SK-N-SH treated with all-trans-retinoic acid at 6 μM for 48 hours (cell line): ENCODE measurements at regions not wholly inside any gene's neighbourhood (a gene's known extent, or its start where the extent isn't known, plus 50 kb on each side); places are given as distances from the start of the nearest gene placed in this dataset.

Source experiments
- ATAC-seq: fragments of 200-7000 bp; cut with Tn5 transposase; 3 replicates; pipeline ENCODE4 v1.9.1; 2020; ENCODE audit warnings: mild to moderate bottlenecking, moderate library complexity
- ARNTL ChIP-seq: fragments of 450-650 bp; formaldehyde crosslinking; IDR thresholded peaks from 2 replicates; pipeline ENCODE4 v1.5.0; 2020; ENCODE audit warnings: low read depth, mild to moderate bottlenecking, moderate library complexity, borderline replicate concordance
- BACH2 ChIP-seq: fragments of 250-450 bp; sonication (Bioruptor Pico); IDR thresholded peaks from 2 replicates; pipeline ENCODE4 v1.9.0; 2021; ENCODE audit warnings: mild to moderate bottlenecking, borderline replicate concordance
- CREB5 ChIP-seq: fragments of 250-450 bp; sonication (Bioruptor Pico); IDR thresholded peaks from 2 replicates; pipeline ENCODE4 v1.5.1; 2020; ENCODE audit warnings: low read depth, mild to moderate bottlenecking, moderate library complexity
- CSDC2 ChIP-seq: fragments of 250-450 bp; sonication (Bioruptor Pico); IDR thresholded peaks from 2 replicates; pipeline ENCODE4 v1.5.0; 2020; ENCODE audit warnings: mild to moderate bottlenecking, moderate library complexity
- ESRRG ChIP-seq: fragments of 250-450 bp; sonication (Bioruptor Pico); IDR thresholded peaks from 2 replicates; pipeline ENCODE4 v1.6.1; 2021; ENCODE audit warnings: mild to moderate bottlenecking
- GLIS3 ChIP-seq: fragments of 250-450 bp; sonication (Bioruptor Pico); IDR thresholded peaks from 2 replicates; pipeline ENCODE4 v1.5.0; 2020; ENCODE audit warnings: mild to moderate bottlenecking, moderate library complexity
- ISL1 ChIP-seq: fragments of 250-450 bp; sonication (Bioruptor Pico); IDR thresholded peaks from 2 replicates; pipeline ENCODE4 v2.1.2; 2022; ENCODE audit warnings: mild to moderate bottlenecking, moderate library complexity
- PPARA ChIP-seq: fragments of 250-450 bp; sonication (Bioruptor Pico); IDR thresholded peaks from 2 replicates; pipeline ENCODE4 v1.5.0; 2020; ENCODE audit warnings: mild to moderate bottlenecking, borderline replicate concordance
- RARB ChIP-seq: fragments of 250-450 bp; sonication (Bioruptor Pico); IDR thresholded peaks from 2 replicates; pipeline ENCODE4 v1.8.0; 2021; ENCODE audit warnings: mild to moderate bottlenecking, moderate library complexity
- TCF4 ChIP-seq: fragments of 250-450 bp; sonication (Bioruptor Pico); IDR thresholded peaks from 2 replicates; pipeline ENCODE4 v1.8.0; 2021; ENCODE audit warnings: mild to moderate bottlenecking, moderate library complexity, borderline replicate concordance
- TOX ChIP-seq: fragments of 250-450 bp; sonication (Bioruptor Pico); IDR thresholded peaks from 2 replicates; pipeline ENCODE4 v1.8.0; 2021; ENCODE audit warnings: mild to moderate bottlenecking, moderate library complexity, borderline replicate concordance
- ZC3H10 ChIP-seq: fragments of 250-450 bp; sonication (Bioruptor Pico); IDR thresholded peaks from 2 replicates; pipeline ENCODE4 v1.5.1; 2021; ENCODE audit warnings: mild to moderate bottlenecking, moderate library complexity
- ZFP3 ChIP-seq: fragments of 250-450 bp; sonication (Bioruptor Pico); IDR thresholded peaks from 2 replicates; pipeline ENCODE4 v1.5.0; 2020; ENCODE audit warnings: mild to moderate bottlenecking, moderate library complexity
- ZFP30 ChIP-seq: fragments of 450-650 bp; formaldehyde crosslinking; IDR thresholded peaks from 2 replicates; pipeline ENCODE4 v1.5.0; 2022; ENCODE audit warnings: mild to moderate bottlenecking, moderate library complexity
- ZNF565 ChIP-seq: fragments of 450-650 bp; formaldehyde crosslinking; conservative IDR thresholded peaks from 2 replicates; pipeline ENCODE4 v1.5.0; 2020; ENCODE audit warnings: low read depth, mild to moderate bottlenecking, moderate library complexity
- ZNF8 ChIP-seq: fragments of 450-650 bp; formaldehyde crosslinking; IDR thresholded peaks from 2 replicates; pipeline ENCODE4 v1.5.0; 2020; ENCODE audit warnings: mild to moderate bottlenecking, moderate library complexity
- TF ChIP-seq, protein P1 (sequence below): fragments of 250-450 bp; sonication (Bioruptor Pico); IDR thresholded peaks from 2 replicates; pipeline ENCODE4 v1.5.0; 2020; ENCODE audit warnings: mild to moderate bottlenecking, moderate library complexity
- TF ChIP-seq, protein P2 (sequence below): fragments of 250-450 bp; sonication (Bioruptor Pico); IDR thresholded peaks from 2 replicates; pipeline ENCODE4 v1.8.0; 2020; ENCODE audit warnings: mild to moderate bottlenecking, moderate library complexity, borderline replicate concordance
- TF ChIP-seq, protein P3 (sequence below): fragments of 250-450 bp; sonication (Bioruptor Pico); IDR thresholded peaks from 2 replicates; pipeline ENCODE4 v1.5.1; 2021; ENCODE audit warnings: mild to moderate bottlenecking, moderate library complexity
- TF ChIP-seq, protein P4 (sequence below): fragments of 250-450 bp; sonication (Bioruptor Pico); IDR thresholded peaks from 2 replicates; pipeline ENCODE4 v1.8.0; 2021; ENCODE audit warnings: low read depth, mild to moderate bottlenecking, moderate library complexity, borderline replicate concordance

DNA sequence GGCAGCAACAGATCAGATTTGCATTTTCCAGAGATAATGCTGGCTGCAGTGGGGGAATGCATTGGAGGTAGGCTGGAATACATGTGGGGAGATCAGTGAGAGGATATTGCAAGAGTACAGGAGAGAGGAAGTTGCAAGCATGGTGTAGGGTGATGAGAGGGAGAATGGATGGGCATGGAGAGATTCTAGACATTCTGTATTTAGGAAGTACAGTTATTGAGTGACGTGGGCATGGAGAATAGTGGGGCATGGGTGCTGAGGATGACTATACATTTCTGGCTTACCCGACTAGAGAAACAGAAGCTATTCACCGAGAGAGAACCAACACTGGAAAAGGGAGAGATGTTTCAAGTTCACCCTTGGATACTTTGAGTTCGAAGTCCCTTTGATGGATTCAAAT lies 116.9 kb upstream of the SVIL start:
- TF ChIP-seq CREB5 (CRISPR knock-in tag) (no peak), ZFP3 (CRISPR knock-in tag) (no peak), PPARA (CRISPR knock-in tag) (no peak), ARNTL (CRISPR knock-in tag) (no peak), CSDC2 (no peak), GLIS3 (CRISPR knock-in tag) (no peak), ZNF8 (CRISPR knock-in tag) (no peak)
- TF ChIP-seq, protein P1, sequence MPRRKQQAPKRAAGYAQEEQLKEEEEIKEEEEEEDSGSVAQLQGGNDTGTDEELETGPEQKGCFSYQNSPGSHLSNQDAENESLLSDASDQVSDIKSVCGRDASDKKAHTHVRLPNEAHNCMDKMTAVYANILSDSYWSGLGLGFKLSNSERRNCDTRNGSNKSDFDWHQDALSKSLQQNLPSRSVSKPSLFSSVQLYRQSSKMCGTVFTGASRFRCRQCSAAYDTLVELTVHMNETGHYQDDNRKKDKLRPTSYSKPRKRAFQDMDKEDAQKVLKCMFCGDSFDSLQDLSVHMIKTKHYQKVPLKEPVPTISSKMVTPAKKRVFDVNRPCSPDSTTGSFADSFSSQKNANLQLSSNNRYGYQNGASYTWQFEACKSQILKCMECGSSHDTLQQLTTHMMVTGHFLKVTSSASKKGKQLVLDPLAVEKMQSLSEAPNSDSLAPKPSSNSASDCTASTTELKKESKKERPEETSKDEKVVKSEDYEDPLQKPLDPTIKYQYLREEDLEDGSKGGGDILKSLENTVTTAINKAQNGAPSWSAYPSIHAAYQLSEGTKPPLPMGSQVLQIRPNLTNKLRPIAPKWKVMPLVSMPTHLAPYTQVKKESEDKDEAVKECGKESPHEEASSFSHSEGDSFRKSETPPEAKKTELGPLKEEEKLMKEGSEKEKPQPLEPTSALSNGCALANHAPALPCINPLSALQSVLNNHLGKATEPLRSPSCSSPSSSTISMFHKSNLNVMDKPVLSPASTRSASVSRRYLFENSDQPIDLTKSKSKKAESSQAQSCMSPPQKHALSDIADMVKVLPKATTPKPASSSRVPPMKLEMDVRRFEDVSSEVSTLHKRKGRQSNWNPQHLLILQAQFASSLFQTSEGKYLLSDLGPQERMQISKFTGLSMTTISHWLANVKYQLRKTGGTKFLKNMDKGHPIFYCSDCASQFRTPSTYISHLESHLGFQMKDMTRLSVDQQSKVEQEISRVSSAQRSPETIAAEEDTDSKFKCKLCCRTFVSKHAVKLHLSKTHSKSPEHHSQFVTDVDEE (CRISPR knock-in tag) = no peak
- ATAC-seq = no peak

DNA sequence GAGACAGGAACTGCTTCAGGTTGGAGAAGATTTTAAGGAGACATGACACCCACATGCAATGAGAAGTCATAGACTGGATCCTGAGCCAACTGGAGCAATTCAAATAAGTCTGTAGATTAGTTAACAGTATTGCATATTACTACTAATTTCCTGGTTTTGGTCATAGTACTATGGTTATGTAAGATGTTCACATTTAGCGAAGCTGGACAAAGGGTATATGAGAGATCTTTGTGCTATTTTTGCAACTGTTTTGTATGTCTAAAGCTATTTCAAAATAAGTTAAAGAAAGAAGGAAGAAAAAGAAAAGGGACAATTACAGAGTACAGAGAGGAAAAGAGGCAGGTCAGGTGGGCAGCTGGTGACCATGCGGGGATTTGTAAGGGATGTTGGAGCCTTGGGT lies 116.5 kb upstream of the SVIL start:
- no peak for ATAC-seq
- TF ChIP-seq ISL1 (CRISPR knock-in tag) = no peak
- TF ChIP-seq ZNF565 (CRISPR knock-in tag) = no peak
- TF ChIP-seq, protein P2, sequence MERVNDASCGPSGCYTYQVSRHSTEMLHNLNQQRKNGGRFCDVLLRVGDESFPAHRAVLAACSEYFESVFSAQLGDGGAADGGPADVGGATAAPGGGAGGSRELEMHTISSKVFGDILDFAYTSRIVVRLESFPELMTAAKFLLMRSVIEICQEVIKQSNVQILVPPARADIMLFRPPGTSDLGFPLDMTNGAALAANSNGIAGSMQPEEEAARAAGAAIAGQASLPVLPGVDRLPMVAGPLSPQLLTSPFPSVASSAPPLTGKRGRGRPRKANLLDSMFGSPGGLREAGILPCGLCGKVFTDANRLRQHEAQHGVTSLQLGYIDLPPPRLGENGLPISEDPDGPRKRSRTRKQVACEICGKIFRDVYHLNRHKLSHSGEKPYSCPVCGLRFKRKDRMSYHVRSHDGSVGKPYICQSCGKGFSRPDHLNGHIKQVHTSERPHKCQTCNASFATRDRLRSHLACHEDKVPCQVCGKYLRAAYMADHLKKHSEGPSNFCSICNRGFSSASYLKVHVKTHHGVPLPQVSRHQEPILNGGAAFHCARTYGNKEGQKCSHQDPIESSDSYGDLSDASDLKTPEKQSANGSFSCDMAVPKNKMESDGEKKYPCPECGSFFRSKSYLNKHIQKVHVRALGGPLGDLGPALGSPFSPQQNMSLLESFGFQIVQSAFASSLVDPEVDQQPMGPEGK (CRISPR knock-in tag) = no peak
- TF ChIP-seq, protein P3, sequence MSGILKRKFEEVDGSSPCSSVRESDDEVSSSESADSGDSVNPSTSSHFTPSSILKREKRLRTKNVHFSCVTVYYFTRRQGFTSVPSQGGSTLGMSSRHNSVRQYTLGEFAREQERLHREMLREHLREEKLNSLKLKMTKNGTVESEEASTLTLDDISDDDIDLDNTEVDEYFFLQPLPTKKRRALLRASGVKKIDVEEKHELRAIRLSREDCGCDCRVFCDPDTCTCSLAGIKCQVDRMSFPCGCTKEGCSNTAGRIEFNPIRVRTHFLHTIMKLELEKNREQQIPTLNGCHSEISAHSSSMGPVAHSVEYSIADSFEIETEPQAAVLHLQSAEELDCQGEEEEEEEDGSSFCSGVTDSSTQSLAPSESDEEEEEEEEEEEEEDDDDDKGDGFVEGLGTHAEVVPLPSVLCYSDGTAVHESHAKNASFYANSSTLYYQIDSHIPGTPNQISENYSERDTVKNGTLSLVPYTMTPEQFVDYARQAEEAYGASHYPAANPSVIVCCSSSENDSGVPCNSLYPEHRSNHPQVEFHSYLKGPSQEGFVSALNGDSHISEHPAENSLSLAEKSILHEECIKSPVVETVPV (CRISPR knock-in tag) = no peak
- TF ChIP-seq TCF4 = no peak
- TF ChIP-seq CSDC2 = no peak
- TF ChIP-seq PPARA (CRISPR knock-in tag) = no peak
- no peak for TF ChIP-seq ESRRG (CRISPR knock-in tag)
- no peak for TF ChIP-seq ZFP30
- TF ChIP-seq, protein P1 (CRISPR knock-in tag) = no peak
- no peak for TF ChIP-seq ZNF8 (CRISPR knock-in tag)
- no peak for TF ChIP-seq RARB
- TF ChIP-seq, all 23 proteins: peak for 0

GRCh38 chr10:29749150-29749549 lies 114.4 kb upstream of the SVIL start:
- ATAC-seq = no peak
- TF ChIP-seq ARNTL (CRISPR knock-in tag) (no peak), TOX (CRISPR knock-in tag) (no peak), ZC3H10 (CRISPR knock-in tag) (no peak), CREB5 (CRISPR knock-in tag) (no peak), RARB (no peak), ISL1 (CRISPR knock-in tag) (no peak), GLIS3 (CRISPR knock-in tag) (no peak), TCF4 (no peak), BACH2 (no peak)
- TF ChIP-seq, protein P3 (CRISPR knock-in tag) = no peak
- TF ChIP-seq, protein P2 (CRISPR knock-in tag) = no peak
- TF ChIP-seq, protein P4, sequence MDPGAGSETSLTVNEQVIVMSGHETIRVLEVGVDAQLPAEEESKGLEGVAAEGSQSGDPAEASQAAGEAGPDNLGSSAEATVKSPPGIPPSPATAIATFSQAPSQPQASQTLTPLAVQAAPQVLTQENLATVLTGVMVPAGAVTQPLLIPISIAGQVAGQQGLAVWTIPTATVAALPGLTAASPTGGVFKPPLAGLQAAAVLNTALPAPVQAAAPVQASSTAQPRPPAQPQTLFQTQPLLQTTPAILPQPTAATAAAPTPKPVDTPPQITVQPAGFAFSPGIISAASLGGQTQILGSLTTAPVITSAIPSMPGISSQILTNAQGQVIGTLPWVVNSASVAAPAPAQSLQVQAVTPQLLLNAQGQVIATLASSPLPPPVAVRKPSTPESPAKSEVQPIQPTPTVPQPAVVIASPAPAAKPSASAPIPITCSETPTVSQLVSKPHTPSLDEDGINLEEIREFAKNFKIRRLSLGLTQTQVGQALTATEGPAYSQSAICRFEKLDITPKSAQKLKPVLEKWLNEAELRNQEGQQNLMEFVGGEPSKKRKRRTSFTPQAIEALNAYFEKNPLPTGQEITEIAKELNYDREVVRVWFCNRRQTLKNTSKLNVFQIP = no peak
- TF ChIP-seq, all 23 proteins: peak for 0
